A204.1 (cell line): ENCODE measurements at regions not wholly inside any gene's neighbourhood (a gene's known extent, or its start where the extent isn't known, plus 50 kb on each side); places are given as distances from the start of the nearest gene placed in this dataset.
"Not testable (repeated sequence)": the region's sequence is repeated elsewhere in the genome, so short reads cannot be mapped to it uniquely, and the experiment has no call there.

Experiments
- FAIRE-seq: peaks from 2 replicates; lab custom pipeline; 2012; peaks lifted over from hg19 to GRCh38; lab: Jason Lieb, UNC

DNA sequence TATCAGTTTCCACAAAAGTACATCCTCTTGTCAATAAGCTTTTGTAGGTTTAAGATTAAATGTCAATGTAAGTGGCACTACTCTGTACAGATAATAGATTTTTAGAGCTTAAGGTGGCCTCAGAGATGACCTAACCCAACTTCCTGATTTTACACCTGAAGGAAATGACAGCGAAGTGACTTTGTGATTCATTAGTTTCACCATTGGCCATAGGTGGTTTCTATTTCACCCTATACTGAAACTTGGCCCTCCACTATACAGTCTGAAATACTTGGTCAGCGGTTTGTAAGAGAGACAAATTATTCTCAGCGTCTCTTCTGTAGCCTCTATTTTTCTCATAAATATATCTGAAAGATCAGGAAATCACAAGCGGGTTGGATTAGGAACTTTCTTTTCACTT lies 330.4 kb upstream of the FAM98A start:
- FAIRE-seq, result no peak

DNA sequence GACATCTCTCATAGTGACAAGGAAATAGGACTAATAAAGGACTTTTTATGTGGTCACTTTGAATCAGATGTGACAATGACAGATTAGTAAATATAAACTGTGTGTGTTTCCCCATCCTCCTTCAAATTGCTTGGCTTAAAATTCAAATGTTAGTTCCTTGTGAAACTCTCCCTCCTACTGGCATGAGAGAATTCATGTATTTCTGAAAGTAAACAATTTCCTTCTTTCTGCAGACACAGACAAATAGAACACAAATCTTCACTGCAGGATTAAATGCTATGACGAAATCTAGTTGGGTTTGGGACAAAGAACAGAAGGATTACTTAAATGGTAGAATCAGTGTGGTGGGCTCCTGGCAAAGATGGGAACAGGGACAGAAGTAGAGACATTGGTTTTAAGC lies 328.7 kb upstream of the FAM98A start:
- no peak for FAIRE-seq

DNA sequence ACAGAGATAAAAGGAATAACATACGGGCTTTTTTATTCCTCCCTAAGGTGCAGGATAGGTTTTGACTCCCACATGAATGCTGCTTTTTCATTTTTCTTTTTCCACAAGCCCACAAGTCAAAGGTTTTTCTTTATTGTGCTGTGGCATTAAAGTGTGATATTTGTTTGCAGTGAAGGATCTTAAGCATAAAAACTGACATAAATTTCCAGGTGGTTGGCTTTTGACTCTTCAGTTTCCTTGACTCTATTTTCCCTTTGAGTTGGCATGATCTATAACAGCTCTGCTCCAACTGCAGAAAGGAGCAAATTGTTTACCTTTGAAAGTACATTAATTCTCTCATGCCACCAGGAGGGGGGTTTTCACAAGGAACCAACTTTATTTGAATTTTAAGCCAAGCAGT lies 326.2 kb upstream of the FAM98A start:
- FAIRE-seq, result no peak

DNA sequence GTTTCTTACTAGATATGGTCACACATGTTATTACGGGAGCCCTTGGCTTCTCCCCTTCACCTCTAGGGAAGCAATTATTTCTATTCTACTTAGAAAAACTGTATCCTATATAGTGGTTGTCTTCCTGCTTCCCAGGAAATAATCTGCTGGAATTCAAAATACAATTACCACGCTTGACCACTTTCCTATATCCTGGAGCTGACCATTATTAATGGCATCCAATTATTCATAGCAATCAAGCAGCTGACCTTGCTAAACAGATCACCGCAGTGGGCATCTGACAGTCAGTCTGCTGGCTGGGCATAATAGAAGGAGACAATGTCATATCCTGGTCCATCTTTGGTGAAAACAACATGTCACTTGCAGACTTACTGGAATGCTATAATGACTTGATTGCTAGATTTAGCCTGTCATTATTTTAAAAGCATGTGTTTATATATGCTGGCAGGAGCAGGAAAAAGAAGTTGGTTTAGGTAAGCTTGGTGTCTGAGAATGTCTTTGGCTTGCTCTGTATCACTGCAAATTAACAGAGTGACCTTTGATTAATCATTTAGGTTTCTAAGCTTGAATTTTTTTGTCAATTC lies 325.6 kb upstream of the FAM98A start:
- FAIRE-seq, result no peak

DNA sequence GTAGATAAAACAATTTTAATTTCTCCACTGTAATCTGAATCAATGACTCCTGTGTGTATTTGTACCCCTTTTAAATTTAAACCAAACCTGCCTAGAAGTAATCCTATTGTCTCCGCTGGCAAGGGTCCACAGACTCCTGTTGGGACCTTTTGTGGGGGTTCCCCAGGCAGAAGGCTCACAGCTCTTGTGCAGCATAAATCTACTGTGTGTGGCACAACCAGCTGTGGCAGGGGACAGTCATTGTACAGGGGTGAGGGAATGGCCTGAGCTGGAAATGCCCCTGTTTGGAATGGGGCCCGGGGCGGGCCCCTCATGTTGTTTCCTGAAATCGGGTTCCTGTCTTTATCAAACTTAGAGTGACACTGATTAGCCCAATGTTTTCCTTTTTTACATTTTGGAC lies 318.2 kb upstream of the FAM98A start:
- FAIRE-seq, result no peak

DNA sequence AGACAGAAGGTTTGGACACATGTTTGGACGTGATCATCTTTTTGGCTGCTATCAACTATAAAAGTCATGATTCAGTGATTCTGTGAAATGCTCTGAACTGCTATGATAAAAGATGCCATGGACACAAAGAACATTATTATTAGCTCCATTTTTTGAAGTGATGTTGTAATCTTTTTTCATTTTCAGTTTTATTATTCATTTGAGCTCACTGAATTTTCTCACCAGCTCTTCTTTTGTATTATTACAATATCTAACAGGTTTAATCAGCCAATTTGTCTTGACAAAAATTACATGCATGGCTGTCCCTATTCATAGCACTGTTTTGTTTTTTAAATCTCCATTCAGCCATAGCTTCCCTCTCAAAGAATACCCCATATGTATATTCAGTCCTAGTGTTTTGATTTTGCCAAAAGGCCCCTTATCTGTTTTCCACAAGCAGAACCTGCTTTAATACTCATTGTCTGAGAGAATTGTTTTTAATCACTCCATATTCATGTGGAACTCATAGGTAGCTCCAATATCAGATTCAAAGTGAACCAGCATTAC lies 314.0 kb upstream of the FAM98A start:
- no peak for FAIRE-seq

DNA sequence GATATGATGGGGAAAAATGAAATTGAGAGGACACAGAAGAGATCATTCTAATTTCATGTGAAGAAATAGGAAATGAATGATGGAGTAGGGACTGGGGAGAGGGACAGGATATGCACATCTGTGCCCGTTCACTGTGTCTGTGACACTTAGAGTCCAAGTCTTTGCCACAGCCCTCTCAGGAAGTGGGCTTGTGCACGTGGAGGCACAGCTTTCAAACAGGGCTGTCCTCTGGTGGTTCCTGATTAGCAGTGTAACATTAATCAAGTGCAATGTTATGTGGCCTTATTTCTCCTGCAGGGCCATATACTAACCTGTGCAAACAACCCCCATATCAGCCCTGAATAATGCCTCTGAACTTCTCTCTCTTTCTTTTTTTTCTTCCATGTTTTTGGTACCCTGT lies 312.2 kb upstream of the FAM98A start:
- FAIRE-seq, result no peak

DNA sequence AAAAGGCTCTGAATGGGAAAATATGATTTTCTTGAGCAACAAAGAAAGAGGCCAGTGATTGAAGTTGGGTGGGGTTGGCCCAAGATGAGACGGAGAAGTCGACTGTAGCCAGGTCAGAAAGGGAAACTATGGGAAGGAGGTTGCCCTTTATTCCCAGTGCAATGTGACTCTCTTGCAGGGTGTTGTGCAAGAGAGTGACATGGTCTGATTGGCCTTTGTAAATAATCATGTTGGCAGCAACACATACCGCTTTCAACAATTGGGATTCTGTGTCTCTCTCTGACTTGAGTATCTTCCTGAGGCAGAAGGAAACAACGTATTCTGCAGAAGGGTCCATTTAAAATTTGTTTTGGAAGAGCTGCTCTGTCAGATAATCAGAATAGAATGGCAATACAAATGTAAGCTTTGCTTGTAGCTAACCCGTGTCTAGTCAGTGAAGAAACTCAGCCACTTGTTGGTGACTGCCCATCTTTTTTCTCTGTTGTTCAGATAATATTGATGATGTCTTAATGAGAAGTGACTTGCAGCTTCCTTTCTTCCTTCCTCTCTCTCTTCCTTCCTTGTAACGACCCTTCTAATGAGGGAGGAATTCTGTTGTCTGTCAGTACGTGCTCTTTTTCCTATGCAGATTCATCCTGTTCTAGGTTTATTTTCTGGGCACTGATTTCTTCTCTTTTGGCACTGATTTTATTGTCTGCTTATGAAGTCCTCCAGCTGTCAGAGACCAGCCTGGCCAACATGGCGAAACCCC lies 311.0 kb upstream of the FAM98A start:
- FAIRE-seq, result no peak

DNA sequence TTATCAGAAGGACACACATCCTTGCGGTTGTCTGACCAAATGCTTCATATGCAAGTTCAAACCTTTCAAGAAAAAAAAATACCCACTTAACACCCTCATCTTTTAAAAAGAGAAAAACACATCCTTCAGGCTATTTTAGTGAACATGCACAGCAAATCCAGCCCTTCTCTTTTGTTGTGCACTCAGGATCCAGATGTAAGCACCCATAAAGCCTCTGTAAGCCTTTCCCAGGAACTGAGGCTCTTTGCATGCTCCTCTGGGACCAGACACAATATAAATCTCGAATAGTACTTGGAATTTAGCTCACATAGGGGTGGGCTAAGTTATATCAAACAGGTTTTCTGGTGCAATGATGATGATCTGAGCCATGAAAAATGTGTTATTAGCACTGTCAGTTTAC lies 308.8 kb upstream of the FAM98A start:
- no peak for FAIRE-seq

DNA sequence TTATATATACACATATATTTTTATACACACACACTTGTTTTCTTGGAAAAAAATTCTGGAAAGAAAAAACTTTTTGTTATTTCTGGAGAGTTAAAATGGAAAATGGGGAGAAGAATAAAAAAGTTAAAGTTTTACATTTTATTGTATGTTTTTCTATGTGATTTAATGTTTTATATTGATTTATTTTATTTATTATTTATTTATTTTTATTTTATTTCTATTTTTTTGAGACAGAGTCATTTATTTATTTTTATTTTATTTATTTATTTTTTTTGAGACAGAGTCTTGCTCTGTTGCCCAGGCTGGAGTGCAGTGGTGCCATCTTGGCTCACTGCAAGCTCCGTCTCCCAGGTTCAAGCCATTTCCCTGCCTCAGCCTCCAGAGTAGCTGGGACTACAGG lies 307.0 kb upstream of the FAM98A start:
- not testable (repeated sequence) for FAIRE-seq

DNA sequence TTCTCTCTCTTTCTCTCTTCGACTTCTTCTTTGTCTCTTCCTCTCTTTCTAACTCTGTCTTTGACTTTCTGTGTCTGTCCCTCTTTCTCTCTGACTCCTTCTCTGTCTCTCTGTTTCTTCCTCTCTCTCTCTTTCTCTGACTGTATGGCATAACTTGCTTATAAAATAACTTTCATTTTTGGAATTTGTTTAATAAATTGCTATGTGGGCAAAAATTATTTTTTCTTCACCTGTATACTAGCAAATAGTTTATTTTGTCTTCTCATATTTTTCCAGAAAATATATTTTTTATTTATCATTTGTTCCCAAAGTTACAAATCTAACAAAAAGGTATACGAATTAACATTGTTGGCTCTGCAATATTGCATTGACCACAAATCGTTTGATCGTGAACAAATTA lies 305.7 kb upstream of the FAM98A start:
- no peak for FAIRE-seq

DNA sequence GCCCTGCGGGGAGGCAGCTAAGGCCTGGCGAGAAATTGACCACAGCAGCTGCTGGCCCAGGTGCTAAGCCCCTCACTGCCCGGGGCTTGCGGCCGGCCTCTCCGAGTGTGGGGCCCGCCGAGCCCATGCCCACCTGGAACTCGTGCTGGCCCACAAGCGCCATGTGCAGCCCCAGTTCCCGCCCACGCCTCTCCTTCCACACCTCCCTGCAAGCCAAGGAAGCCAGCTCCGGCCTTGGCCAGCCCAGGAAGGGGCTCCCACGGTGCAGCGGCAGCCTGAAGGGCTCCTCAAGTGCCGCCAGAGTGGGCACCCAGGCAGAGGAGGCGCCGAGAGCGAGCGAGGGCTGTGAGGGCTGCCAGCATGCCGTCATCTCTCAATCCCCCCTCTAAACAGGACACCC lies 304.6 kb upstream of the FAM98A start:
- no peak for FAIRE-seq

DNA sequence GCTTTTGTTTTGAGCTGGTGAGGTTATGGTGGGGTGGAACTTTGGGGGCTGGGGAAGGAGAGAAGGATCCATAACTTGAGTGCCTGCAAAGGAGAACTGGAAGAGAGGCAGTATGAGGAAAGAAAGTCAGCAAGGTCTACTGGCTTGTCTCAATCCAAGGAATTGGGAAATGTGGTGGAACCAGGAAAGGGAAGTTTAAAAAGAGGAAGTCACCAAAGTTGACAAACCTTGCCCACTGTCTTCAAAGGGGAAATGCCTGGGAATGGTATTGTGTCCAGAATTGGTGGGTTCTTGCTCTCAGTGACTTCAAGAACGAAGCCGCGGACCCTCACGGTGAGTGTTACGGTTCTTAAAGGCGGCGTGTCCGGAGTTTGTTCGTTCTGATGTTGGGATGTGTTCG lies 304.1 kb upstream of the FAM98A start:
- no peak for FAIRE-seq

DNA sequence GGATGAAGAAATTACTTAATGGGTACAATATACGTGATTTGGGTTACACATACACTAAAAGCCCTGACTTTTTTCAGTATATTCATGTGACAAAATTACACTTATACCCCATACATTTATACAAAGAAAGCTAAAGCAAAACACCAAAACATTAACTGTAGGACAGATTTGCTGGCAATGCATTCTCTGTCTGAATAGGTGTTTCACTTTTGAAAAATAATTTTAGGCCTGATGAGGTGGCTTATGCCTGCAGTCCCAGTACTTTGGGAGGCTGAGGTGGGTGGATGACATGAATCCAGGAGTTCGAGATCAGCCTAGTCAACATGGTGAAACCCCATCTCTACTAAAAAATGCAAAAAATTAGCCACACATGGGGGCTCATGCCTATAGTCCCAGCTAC lies 301.5 kb upstream of the FAM98A start:
- no peak for FAIRE-seq

DNA sequence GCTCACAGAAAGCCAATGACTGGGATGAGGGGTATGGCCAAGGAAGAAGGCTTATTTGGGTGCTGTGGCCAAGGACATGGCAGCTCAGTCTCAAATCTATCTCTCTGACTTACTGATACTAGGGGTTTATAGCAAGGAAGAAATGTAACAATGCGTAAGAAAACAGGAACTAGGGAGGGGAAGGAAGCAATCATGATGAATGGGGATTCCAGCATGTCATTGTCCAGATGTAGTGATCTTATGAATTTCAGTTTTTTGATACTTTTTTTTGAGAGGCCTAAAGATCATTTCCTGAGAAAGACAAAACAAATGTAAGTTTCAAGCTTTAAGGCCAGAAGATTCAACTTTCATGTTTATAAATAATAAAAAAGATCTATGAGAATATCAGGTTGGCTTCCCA lies 298.6 kb upstream of the FAM98A start:
- FAIRE-seq, result no peak

DNA sequence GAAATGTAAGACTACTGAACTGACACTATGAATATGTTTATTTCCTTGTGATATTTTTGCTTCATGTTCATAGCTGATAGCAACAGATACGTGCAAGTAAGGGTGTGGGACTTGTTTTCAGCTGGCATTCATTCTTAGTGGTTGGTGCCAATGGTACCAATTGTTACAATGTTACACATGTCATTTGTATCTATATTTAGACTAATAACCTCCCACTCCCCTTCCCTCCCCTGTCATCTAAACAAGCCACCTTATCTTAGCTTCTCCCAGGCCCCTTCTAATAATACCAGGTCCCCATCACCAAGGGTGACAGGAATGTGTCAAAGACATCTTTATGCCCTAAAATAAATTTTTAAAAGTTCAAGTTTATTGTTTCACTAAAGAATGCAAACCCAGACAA lies 294.7 kb upstream of the FAM98A start:
- FAIRE-seq, result no peak

DNA sequence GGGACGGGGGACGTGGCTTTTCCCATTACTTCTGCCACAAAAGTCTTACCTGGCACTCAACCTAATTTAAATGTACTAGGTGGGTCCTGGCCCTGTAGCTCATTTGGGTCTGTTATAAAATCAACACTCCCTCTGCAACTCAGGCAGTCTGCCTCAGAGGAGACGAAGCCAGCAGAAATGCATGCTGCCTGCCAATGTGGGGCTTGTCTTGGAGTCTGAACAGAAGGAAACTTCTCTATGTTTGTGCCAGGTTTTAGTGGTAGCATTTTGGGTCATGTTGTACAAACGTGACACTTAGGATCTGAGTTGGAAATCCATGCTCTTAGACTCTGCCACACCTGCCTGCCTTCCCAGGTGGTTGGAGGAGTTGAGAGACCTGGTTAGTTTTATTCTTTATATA lies 292.5 kb upstream of the FAM98A start:
- no peak for FAIRE-seq

DNA sequence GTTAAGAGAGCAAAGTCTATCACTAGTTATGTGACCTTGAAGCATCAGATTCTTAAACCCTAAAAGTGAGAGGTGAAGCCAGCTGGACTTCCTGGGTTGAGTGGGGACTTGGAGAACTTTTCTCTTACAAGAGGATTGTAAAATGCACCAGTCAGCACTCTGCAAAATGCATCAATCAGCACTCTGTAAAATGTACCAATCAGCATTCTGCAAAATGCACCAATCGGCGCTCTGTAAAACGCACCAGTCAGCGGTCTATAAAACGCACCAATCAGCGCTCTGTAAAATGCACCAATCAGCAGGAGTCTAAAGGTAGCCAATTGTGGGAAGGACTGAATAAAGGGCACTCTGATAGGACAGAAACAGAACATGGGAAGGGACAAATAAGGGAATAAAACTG lies 291.6 kb upstream of the FAM98A start:
- FAIRE-seq, result no peak

DNA sequence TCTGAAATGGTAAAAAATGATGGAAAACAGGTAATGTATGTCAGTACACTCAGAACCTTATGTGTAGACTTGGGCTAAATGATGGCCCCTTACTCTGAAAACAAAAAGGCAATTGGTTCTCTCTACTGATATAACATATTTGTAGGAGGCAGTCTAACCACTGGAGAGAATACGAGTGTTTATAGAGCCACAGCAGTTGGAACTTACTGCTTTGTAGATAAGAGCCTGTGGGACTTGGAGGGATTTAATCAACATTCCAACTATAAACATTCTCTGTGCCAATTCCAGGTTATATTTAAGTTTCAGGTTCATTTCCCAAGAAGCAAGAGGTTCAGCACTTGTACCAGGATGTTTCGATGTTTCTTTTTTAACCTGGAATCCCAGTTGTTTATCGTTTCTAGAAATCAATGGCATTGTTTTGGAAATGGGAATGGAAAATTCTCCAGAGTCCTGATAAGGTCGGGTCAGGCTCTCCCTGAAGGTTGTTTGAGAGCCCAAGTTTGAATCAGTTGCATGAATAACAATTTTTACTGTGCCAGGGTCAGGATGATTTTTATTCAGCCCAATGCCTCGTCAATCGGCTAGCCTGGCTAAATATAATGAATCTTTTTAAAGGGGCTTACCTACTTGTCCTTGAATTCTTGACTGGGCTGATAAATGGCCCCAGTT lies 278.4 kb upstream of the FAM98A start:
- no peak for FAIRE-seq

DNA sequence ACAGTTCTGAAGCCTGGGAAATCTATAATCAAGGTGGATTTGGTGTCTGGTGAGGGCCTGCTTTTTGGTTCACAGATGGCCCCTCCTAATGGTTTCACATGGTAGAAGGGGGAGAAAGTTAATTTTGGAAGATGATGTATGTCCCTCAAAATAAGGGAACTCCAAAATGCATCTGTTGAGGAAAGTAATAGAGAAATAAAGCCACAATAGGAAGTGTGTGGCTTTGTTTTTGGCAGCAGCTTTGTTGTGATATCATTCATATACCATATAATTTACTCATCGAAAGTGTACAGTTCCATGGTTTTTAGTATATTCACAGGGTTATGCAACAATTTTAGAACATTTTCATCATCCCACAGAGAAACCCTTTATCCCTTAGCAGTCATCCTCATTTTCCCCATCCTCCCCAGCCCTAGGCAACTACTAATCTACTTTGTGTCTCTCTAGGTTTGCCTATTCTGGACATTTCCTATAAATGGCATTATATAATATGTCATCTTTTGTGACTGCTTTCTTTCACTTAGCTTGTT lies 274.0 kb upstream of the FAM98A start:
- no peak for FAIRE-seq

DNA sequence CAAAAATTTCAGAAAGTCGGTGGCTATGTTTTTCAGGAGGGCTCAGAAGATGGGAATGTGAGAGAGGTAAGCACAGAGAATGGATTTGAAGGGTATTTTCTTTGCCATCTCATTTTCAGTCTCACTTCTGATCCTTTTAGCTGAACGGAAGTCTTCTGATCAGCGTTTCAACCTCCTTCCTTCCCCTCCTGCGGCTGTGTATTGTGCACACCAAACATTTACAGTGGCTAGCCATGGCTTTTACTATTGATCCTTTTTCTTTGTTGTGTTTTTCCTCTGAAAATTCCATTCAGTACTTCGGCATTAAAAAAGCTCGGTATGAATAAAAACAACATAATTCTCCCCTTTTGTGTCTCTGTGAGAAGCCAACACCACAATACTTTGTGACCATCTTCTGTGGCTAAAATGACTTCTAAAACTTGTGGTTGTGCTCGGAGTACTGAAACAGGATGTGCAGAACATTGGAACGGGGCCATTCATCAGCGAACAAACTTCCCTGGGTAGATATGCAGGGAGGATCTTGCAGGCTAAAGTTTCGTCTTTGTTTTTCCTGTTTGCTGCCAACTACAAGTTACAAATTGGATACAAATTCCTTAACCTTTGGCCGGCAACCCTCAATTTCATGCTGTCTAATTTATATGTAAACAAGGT lies 260.8 kb upstream of the FAM98A start:
- no peak for FAIRE-seq

DNA sequence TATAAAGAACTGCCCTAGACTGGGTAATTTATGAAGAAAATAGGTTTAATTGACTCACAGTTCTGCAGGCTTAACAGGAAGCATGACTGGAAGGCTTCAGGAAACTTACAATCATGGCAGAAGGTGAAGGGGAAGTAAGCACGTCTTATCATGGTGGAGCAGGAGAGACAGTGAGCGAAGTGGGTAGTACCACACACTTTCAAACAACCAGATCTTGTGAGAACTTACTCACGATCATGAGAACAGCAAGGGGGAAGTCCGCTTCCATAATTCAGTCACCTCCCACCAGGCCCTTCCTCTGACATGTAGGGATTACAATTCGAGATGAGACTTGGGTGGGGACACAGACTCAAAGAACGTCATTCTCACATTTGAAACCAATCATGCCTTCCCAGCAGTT lies 260.1 kb upstream of the FAM98A start:
- FAIRE-seq, result no peak

DNA sequence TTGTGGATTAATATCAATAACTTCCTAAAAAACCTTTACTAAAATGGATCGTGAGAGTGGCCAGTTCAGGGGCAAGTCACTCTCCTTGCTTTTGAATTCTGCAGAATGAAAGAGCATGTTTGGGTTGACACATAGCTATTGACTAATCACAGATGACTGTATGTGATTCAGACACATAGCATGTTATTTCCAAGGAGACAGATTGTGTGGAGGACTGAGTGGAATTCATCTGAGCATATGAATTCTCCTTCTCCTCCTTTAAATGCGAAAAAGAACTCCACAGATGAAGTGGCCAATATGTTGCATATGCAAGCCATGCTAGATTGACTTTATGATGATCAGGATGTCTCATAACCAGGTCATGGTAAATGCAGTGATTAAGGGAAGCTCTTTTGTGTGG lies 249.4 kb upstream of the FAM98A start:
- FAIRE-seq, result no peak
